Right forelimb (tissue), 1 donor: ENCODE measurements at regions not wholly inside any gene's neighbourhood (a gene's known extent, or its start where the extent isn't known, plus 50 kb on each side); places are given as distances from the start of the nearest gene placed in this dataset.
"Not testable (repeated sequence)": the region's sequence is repeated elsewhere in the genome, so short reads cannot be mapped to it uniquely, and the experiment has no call there.

Experiments used
- DNase-seq: peaks from one replicate; pipeline ENCODE4 v3.0.0-alpha.2; 2018

GRCh38 chr3:87478716-87479115 lies 202.3 kb upstream of the POU1F1 start:
- DNase-seq, result no peak

GRCh38 chr3:87473944-87474343 lies 197.6 kb upstream of the POU1F1 start:
- no peak for DNase-seq

- DNase-seq, result no peak
Measured at GRCh38 chr3:87468938-87469337, 192.6 kb upstream of the POU1F1 start.

- no peak for DNase-seq
Measured at GRCh38 chr3:87468235-87468634, 191.9 kb upstream of the POU1F1 start.

GRCh38 chr3:87462228-87462627 lies 185.8 kb upstream of the POU1F1 start:
- DNase-seq, result no peak

GRCh38 chr3:87461443-87461842 lies 185.1 kb upstream of the POU1F1 start:
- DNase-seq, result no peak

GRCh38 chr3:87461036-87461435 lies 184.7 kb upstream of the POU1F1 start:
- DNase-seq, result no peak

- DNase-seq, result no peak
Measured at GRCh38 chr3:87448558-87448957, 172.2 kb upstream of the POU1F1 start.

- no peak for DNase-seq
Measured at GRCh38 chr3:87446849-87447387, 170.5 kb upstream of the POU1F1 start.

- no peak for DNase-seq
Measured at GRCh38 chr3:87442470-87442869, 166.1 kb upstream of the POU1F1 start.

- no peak for DNase-seq
Measured at GRCh38 chr3:87437765-87438164, 161.4 kb upstream of the POU1F1 start.

- DNase-seq, result no peak
Measured at GRCh38 chr3:87436781-87437543, 160.6 kb upstream of the POU1F1 start.

- no peak for DNase-seq
Measured at GRCh38 chr3:87435926-87436620, 159.7 kb upstream of the POU1F1 start.

- not testable (repeated sequence) for DNase-seq
Measured at GRCh38 chr3:87433445-87433844, 157.1 kb upstream of the POU1F1 start.

- DNase-seq, result no peak
Measured at GRCh38 chr3:87426918-87427317, 150.5 kb upstream of the POU1F1 start.

- no peak for DNase-seq
Measured at GRCh38 chr3:87425056-87425455, 148.7 kb upstream of the POU1F1 start.

- no peak for DNase-seq
Measured at GRCh38 chr3:87423336-87423735, 147.0 kb upstream of the POU1F1 start.

GRCh38 chr3:87422333-87422732 lies 145.9 kb upstream of the POU1F1 start:
- DNase-seq, result no peak

GRCh38 chr3:87420171-87420570 lies 143.8 kb upstream of the POU1F1 start:
- no peak for DNase-seq

- no peak for DNase-seq
Measured at GRCh38 chr3:87414271-87414670, 137.9 kb upstream of the POU1F1 start.

- no peak for DNase-seq
Measured at GRCh38 chr3:87413814-87414213, 137.4 kb upstream of the POU1F1 start.

GRCh38 chr3:87410110-87410509 lies 133.7 kb upstream of the POU1F1 start:
- no peak for DNase-seq

GRCh38 chr3:87398168-87398801 lies 121.9 kb upstream of the POU1F1 start:
- no peak for DNase-seq

GRCh38 chr3:87397211-87397610 lies 120.8 kb upstream of the POU1F1 start:
- DNase-seq, result no peak
